ENCODE measurements at regions not wholly inside any gene's neighbourhood (a gene's known extent, or its start where the extent isn't known, plus 50 kb on each side); places are given as distances from the start of the nearest gene placed in this dataset.

DNA sequence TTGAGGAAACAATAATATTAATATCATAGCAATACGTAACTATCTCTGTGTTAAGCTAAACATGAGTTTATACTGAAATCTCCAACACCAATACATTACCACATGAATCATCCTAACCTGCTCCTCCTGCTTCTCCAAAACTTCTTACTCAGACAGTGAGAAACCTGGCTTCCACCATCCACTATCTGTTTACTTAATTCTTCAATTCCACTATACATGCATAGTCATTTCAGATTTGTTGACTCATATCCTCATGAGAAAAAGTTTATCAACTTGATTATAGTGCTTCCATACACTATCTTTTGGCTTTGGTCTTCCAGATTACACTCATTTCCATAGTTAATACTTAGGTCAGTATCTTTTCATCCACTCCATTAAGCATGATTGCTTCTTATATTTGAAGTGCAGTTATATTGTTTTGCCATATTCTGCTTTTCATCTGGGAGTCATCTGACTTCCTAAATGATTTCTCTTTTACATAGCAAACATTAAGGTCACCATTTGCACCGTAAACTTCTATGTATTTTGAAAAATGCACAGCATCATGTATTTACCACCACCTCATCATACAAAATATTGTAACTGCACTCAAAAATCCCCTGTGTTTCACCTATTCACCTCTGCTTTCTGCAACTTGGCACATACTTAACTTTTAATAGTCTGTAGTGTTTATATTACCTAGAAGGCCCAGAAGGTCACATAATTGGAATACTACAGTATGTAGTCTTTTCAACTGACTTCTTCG lies 970.6 kb downstream of the DIPK2A start:
- DNase-seq (no peak), ATAC-seq (no peak)
- Histone ChIP-seq H3K27ac (no peak overlapping the region), H3K4me3 (no peak overlapping the region), H3K27me3 (no peaks in the 10 kb centered on the region), H3K36me3 (no peaks in the 10 kb centered on the region), H3K9me3 (no peaks in the 10 kb centered on the region), H3K4me1 (no peaks in the 10 kb centered on the region)
- intact Hi-C loops (cut with DNase I): no loop called here
- TF ChIP-seq, protein P1, sequence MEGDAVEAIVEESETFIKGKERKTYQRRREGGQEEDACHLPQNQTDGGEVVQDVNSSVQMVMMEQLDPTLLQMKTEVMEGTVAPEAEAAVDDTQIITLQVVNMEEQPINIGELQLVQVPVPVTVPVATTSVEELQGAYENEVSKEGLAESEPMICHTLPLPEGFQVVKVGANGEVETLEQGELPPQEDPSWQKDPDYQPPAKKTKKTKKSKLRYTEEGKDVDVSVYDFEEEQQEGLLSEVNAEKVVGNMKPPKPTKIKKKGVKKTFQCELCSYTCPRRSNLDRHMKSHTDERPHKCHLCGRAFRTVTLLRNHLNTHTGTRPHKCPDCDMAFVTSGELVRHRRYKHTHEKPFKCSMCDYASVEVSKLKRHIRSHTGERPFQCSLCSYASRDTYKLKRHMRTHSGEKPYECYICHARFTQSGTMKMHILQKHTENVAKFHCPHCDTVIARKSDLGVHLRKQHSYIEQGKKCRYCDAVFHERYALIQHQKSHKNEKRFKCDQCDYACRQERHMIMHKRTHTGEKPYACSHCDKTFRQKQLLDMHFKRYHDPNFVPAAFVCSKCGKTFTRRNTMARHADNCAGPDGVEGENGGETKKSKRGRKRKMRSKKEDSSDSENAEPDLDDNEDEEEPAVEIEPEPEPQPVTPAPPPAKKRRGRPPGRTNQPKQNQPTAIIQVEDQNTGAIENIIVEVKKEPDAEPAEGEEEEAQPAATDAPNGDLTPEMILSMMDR (IDR thresholded peaks at IDR 0.05): no peak

DNA sequence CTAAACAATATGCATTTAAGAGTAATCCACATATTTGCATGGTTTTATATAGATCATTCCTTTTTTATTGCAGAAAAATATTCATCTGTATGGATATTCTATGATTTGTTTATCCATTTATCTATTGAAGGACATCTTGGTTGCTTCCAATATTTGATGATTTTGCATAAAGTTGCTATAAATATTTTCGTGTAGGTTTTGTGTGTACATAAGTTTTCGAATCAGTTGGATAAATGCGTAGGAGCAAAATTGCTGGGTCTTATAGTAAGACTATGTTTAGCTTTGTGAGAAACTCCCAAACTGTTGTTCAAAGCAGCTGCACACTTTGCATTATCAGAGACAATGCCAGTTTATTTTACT lies 971.2 kb downstream of the DIPK2A start:
- H3K4me3 ChIP-seq: no peak overlapping the region
- ATAC-seq: no peak
- intact Hi-C loops (cut with DNase I): no loop called here
- no peaks in the 10 kb centered on the region for H3K36me3 ChIP-seq
- no peaks in the 10 kb centered on the region for H3K4me1 ChIP-seq
- H3K27me3 ChIP-seq: no peaks in the 10 kb centered on the region
- TF ChIP-seq, protein P1 (IDR thresholded peaks at IDR 0.05): no peak
- no peak for DNase-seq
- H3K9me3 ChIP-seq: no peaks in the 10 kb centered on the region
- no peak overlapping the region for H3K27ac ChIP-seq

DNA sequence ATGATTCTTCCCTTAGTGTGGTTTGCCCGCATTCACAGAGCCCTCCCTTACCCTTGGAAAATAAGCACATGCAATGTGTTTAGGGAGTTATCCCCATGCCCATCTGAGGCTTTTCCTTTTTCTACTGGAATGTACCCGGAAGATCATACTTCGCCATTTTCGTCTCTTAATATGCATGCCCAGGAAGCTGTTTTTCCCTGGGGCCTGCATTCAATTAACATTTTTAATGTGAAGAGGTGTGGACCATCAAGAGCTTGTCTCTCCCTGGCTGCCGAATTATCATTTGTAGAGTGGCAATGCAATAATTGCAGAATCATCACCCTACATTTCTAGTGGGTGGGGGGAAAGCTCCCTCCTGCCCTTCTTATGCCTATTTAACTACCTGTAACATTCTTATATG lies 976.3 kb downstream of the DIPK2A start:
- Histone ChIP-seq H3K4me3 (no peak overlapping the region), H3K4me1 (no peaks in the 10 kb centered on the region), H3K27me3 (no peaks in the 10 kb centered on the region), H3K27ac (no peak overlapping the region), H3K36me3 (no peaks in the 10 kb centered on the region), H3K9me3 (peaks cover 0 to 5% of the 10 kb centered on the region in 2 donors)
- TF ChIP-seq, protein P1 (IDR thresholded peaks at IDR 0.05): no peak
- ATAC-seq (no peak), DNase-seq (no peak)
- intact Hi-C loops (cut with DNase I): no loop called here

DNA sequence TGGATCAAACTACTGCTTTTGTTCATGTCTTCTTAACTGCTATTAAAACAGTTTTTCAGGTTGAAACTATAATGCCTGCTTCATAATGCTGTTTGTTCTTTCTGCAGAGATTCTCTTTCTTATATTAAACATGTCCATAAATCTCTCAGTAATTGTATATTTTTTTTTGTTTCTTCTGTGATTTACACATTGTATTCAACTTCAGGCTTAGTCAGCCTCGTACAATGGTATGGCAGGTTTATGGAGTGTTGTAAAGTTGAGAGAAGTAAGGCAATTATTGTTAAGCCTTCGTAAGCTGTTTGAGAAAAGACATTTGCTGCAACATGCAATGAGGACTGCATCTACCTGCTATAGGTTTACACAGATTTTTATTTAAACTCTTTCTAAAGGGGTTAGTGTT lies 977.1 kb downstream of the DIPK2A start:
- Histone ChIP-seq H3K4me3 (no peak overlapping the region), H3K27me3 (no peaks in the 10 kb centered on the region), H3K27ac (no peak overlapping the region), H3K9me3 (peaks cover 0 to 5% of the 10 kb centered on the region in 2 donors), H3K4me1 (no peaks in the 10 kb centered on the region), H3K36me3 (no peaks in the 10 kb centered on the region)
- TF ChIP-seq, protein P1 (IDR thresholded peaks at IDR 0.05): no peak
- ATAC-seq (no peak), DNase-seq (no peak)
- intact Hi-C loops (cut with DNase I): no loop called here

DNA sequence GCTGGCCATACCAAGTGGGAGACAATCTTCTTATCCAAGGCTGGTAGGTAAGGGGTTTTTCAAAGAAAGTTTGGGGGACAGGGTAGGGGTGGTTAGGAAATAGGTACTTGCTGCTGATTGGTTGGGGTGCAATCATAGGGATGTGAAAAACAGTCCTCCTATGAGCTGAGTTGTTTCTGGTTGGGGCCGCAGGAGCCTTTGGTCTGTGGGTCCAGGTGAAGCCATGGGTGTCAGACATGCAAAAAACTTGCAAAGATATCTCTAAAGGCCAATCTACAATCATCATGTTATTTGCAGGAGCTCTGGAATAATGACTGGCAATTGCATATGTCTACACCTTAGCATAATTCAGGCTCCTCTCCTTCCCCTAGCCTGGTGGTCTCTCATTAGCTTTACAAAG lies 982.3 kb downstream of the DIPK2A start:
- TF ChIP-seq, protein P1 (IDR thresholded peaks at IDR 0.05): no peak
- intact Hi-C loops (cut with DNase I): no loop called here
- DNase-seq: no peak
- Histone ChIP-seq H3K9me3 (peaks cover 0 to 5% of the 10 kb centered on the region in 2 donors), H3K36me3 (no peaks in the 10 kb centered on the region), H3K27ac (no peak overlapping the region), H3K4me3 (no peak overlapping the region), H3K4me1 (no peaks in the 10 kb centered on the region), H3K27me3 (no peaks in the 10 kb centered on the region)
- no peak for ATAC-seq

Data from left lung (tissue), 4 donors.